ENCODE measurements at regions not wholly inside any gene's neighbourhood (a gene's known extent, or its start where the extent isn't known, plus 50 kb on each side); places are given as distances from the start of the nearest gene placed in this dataset.

GRCh38 chr18:11526675-11527074 lies 82.7 kb upstream of the SLC35G4 start:
- TF ChIP-seq, protein P1, sequence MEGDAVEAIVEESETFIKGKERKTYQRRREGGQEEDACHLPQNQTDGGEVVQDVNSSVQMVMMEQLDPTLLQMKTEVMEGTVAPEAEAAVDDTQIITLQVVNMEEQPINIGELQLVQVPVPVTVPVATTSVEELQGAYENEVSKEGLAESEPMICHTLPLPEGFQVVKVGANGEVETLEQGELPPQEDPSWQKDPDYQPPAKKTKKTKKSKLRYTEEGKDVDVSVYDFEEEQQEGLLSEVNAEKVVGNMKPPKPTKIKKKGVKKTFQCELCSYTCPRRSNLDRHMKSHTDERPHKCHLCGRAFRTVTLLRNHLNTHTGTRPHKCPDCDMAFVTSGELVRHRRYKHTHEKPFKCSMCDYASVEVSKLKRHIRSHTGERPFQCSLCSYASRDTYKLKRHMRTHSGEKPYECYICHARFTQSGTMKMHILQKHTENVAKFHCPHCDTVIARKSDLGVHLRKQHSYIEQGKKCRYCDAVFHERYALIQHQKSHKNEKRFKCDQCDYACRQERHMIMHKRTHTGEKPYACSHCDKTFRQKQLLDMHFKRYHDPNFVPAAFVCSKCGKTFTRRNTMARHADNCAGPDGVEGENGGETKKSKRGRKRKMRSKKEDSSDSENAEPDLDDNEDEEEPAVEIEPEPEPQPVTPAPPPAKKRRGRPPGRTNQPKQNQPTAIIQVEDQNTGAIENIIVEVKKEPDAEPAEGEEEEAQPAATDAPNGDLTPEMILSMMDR (IDR thresholded peaks at IDR 0.05; ENCODE audit: low read length): no peak
- no peak for TF ChIP-seq EZH2 (IDR thresholded peaks at IDR 0.05; ENCODE audit: borderline replicate concordance, low read length)
